MV-4-11 (cell line): ENCODE measurements at regions not wholly inside any gene's neighbourhood (a gene's known extent, or its start where the extent isn't known, plus 50 kb on each side); places are given as distances from the start of the nearest gene placed in this dataset.

ENCODE experiments used
- DNase-seq: peaks from one replicate; lab custom pipeline; 2025; lab: John Stamatoyannopoulos, UW

GRCh38 chr9:95623640-95624039 lies 106.9 kb upstream of the PTCH1 start:
- DNase-seq = no peak

DNA sequence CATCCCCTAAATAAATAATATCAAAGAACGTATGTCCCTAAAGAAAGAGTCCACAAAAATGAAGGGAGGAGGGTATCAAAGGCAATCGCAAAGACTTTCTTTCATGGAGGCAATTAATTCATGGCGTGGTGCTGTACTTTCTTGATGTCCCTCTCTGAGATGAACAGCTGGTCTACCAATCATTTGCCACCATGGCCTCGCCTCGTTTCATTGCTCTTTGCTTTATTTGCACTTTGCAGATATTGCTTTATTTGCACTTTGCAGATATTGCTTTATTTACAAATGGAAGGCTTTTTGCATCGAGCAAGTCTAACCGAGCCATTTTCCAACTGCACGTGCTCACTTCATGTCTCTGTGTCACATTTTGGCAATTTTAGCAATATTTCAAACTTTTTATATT lies 104.0 kb upstream of the PTCH1 start:
- DNase-seq = no peak

- DNase-seq = no peak
Measured at GRCh38 chr9:95620314-95620713, 103.5 kb upstream of the PTCH1 start.

DNA sequence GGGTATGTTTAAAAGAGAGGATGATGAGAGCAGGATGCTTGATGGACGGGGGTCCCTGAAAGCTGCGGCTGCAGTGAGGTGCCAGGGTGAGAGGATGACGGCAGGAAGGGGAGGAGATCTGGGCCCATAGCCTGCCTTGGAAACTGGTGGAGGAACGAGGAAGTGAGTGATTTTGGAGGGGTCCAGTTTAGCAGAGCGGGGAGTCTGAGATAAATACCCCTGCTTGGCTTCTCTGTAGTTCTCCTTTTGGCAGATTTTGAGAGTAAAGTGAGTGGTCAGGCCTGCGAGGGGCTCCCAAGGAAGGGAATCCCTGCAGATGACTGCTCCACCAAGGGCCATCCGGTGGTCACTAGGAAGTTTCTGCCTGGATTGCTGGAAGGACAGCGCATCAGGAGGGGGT lies 98.5 kb upstream of the PTCH1 start:
- DNase-seq = no peak

GRCh38 chr9:95613670-95614069 lies 96.9 kb upstream of the PTCH1 start:
- DNase-seq = no peak

- DNase-seq = no peak
Measured at GRCh38 chr9:95611354-95611753, 94.6 kb upstream of the PTCH1 start.

DNA sequence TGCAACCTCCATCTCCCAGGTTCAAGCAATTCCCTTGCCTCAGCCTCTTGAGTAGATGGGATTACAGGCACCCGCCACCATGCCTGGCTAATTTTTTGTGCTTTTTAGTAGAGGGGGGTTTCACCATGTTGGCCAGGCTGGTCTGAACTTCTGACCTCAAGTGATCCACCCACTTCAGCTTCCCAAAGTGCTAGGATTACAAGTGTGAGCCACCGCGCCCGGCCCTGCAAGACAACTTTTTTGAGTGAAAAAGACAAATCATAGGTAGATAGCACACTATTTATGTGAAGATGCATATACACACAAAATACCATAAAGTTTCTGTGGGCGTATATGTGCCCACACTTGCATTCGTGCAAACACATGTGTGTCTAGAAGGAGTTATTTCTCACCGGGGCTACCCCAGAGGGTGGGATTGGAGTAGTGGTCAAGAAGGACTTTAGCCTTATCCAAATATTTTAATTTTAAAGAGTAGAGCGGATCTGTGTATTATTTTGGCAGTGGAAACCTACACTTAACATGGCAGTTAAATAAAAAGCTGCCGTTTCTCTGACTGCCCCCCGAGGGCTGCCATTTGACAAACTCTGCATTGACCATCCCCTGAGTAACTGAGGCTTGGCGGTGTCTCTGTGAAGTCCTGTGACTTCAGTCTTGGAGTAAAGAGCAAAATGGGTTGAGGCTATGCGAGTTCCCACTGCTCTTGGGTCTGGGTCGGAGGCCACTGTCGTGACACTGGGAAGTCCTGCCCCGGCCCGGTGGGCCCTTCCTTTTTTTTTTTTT lies 93.4 kb upstream of the PTCH1 start:
- DNase-seq = no peak

GRCh38 chr9:95609426-95609825 lies 92.7 kb upstream of the PTCH1 start:
- no peak for DNase-seq

DNA sequence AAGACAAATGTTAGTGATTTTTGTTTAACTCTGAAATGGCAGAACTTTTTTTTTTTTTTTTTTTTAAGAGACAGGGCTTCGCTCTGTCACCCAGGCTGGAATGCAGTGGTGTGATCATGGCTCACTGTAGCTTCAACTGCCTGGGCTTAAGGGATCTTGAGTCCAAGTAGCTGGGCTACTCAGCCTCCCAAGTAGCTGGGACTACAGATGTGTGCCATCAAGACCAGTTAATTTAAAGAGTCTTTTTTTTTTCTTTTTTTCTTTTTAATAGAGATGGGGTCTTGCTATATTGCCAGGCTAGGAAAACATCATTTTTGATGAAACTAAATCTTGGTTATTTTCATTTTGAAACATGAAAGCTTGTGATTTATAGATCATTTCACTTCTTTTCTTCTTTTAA lies 91.6 kb upstream of the PTCH1 start:
- DNase-seq = no peak

DNA sequence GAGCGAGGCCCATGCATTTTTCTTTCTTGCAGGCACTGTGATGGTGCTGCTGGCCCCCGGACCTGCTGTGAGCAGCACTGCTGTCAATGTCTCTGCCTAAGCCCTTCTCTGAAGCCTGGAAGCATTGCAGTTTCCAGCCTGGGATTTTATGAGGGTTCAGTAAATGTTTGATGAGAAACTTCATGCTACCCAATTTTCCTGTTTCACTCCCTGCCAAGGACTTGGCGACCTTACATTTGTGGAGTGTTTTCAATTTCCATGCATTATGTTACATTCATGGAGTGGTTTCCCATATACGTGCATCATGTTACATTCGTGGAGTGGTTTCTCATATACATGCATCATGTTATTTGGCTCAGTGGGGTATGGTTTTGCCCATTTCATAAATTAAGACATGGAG lies 90.7 kb upstream of the PTCH1 start:
- no peak for DNase-seq

- DNase-seq = no peak
Measured at GRCh38 chr9:95606489-95607350, 89.9 kb upstream of the PTCH1 start.

DNA sequence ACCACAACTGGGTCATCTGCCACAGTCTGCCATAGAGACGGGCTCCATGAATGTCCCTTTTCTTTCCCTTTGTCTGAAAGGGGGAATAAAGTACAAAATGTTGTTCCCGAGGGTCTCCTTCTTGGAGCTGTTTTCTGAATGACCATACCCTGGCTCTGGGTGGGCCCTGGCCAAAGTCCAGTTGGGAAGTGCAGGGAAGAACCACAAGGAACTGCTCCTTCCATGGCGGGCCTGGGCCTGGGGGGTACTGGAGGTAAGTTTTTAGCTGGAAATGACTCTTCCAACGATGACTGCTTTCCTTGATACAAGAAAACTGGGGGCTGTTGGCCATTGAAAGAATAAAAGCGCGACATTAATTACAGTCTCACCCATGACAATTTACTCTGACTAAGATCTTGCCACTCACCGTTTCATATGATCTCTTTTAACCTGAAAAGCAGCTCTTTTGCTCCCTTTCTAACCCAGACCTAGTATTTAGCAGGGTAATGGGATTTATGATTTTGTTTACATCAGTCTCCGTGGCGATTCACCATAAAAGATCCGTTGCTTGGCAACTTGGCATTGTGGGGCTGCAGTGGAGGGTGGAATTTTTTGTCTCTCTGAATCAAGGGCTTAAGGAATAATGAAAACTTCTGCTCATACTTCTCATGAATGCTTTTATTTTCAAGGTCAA lies 89.2 kb upstream of the PTCH1 start:
- no peak for DNase-seq

DNA sequence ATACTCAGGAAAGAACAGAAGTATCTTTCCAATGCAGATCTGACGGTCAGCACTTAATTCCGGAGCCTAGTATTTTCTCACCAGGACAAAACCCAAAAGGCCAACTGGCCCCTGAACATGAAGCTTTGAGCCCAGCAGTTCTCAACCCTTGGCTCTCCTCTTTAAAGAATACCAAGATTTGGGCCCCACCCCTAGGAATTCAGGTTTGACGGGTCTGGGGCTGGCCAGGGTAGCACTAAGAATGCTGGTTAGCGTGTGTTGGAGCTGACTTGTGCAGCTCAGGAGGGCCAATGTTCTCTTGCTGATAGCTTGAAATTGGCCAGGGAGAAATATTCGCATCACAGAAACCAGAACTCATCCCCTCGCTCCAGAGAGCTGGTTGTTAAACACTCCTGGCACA lies 88.3 kb upstream of the PTCH1 start:
- DNase-seq = no peak

DNA sequence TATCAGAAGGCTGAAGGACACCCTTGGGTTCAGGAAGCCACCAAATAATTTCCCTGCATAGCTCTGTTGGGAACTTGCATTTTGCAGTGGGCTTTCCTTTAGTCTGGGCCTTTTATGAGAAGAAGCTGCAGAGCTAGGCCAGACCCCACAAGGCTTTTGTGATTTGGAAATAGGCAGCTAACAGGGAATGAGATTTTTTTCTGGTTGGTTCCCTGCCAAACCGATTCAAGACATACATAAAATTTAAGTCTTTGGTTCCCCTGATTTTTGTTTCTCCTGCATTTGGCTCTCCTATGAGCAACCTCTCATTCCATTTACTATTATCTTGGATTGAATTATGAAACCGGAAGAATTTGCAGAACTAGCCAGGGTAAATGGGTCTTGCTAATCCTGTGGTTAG lies 81.5 kb upstream of the PTCH1 start:
- DNase-seq = peak; percentile 73

DNA sequence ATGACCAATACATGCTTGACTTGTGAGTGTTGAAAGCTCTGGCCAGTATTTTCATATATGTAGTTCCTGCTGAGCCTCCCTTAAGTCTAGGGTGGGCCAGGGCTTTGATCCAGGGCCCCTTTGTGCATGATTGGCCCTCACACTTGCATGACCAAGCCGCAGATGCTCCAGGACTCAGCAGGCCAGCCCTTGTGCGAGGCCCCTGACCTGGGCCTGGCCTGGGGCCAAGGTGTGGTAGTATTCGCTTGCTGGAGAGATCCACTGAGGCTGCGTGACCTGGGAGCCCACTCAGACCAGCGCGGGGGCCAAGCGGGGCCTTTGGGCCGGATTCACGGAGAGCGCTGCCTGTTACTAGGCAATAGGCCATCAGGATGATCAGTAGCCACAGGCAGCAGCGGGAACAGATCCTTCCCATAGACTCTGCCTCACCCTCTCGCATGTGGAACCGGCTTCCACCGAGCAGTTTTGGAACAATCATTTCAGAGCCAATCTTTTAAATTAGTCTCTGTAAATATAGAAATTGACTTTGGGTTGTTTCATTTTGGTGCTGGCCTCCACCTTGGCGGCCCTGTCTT lies 79.0 kb upstream of the PTCH1 start:
- DNase-seq = no peak

GRCh38 chr9:95592931-95593330 lies 76.2 kb upstream of the PTCH1 start:
- DNase-seq = no peak

DNA sequence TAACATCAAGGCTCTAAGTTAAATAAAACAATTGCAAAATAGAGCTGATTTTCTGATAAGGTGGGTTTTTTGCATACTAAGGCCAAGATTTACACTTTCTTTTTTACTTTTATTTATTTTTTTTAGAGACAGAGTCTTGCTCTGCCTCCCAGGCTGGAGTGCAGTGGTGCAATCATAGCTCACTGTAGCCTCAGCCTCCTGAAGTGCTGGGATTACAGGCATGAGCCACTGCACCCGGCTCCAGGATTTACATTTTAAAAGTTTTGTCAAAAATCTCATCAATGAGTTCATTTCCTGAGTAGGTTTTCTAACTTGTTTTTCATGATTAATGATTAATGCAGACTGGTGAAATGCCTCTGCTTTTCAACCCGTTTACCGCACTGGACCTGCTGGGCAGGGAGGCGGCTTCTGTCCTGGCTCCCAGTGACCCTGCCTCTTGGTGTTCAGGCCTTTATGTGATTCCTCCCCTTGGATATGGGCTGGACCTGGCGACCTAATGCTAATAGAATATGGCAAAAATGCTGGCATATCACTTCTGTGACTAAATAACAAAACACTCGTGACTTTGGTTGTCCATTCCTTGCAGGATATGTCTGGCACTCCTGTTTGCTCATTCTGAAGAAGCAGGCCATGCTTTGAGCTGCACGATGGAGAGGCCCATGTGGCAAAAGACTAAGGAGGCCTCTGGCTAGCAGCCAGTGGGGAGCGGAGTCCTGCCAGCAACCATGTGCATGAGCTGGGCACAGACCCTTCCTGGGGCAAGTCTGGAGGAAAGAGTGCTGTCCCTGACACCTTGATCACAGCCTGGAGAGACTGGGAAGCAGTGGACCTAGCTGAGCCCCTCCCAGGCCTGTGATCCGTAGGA lies 72.2 kb upstream of the PTCH1 start:
- DNase-seq = no peak

DNA sequence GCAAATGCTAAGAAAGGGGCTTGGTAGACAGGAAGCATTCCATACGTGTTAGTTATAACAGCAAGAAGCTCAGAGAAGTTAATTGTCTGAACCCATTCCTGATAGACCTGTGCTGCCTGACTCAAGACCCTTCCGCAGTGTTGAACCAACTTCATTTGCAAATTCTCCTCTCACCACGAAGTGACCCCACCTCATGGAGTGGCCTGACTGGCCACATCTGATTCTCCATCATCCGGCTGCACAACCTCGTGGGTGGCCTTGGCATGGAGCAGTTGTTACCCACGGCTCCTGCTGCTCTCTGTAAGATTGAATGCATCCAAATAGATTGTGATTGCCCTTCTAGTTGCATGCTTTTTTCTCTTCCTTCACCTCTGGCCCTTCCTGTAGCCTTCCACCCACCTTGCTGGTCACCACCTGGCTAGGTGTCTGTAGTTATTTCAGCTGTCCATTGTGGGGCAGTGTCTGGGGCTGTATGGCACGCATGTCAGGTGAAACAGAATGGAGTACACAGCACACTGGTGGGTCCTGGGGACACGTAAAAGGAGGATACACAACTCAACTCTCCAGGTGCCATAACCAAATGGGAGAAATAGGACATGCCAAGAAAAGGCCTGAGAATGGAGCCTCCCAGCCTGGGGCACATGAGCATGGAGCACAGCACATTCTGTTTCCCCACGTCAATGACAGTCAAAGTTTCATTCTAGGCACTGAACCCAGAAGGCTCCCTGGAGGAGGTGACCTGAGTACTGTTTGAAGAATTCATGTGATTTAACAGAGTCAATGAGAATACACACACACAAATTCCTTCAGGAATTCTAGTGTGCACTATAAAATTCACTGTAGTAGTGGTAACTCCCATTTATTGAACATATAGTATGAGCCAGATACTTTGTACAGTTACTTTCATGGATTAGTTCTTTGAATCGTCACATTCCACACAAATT lies 70.5 kb upstream of the PTCH1 start:
- DNase-seq = no peak

GRCh38 chr9:95586326-95586725 lies 69.6 kb upstream of the PTCH1 start:
- DNase-seq = no peak

GRCh38 chr9:95585824-95586223 lies 69.1 kb upstream of the PTCH1 start:
- DNase-seq = no peak
